Motor neuron (in vitro differentiated cells): ENCODE measurements at regions not wholly inside any gene's neighbourhood (a gene's known extent, or its start where the extent isn't known, plus 50 kb on each side); places are given as distances from the start of the nearest gene placed in this dataset.
A peak's percentile ranks its signal among the peaks of the same experiment; 100 is the strongest.

Experiments
- ATAC-seq, 8 experiments: fragments of 200-7000 bp; cut with Tn5 transposase; replicated peaks in 6 of 8; 2 replicates each; pipeline ENCODE4 v1.8.0; 2021; ENCODE audit warnings: mild to moderate bottlenecking in 8 of 8, moderate library complexity in 8 of 8
- H3K27ac ChIP-seq, 2 donors: fragments of 250-450 bp; sonication (Bioruptor Pico); 2 replicates each; pipeline ENCODE4 v1.9.0; 2021; ENCODE audit warnings: antibody characterized with exemption in 2 of 2, mild to moderate bottlenecking in 2 of 2, moderate library complexity in 1 of 2
- H3K4me1 ChIP-seq, 2 donors: fragments of 250-450 bp; sonication (Bioruptor Pico); replicated peaks in 1 of 2; 2 replicates each; pipeline ENCODE4 v1.6.1; 2021; ENCODE audit warnings: antibody characterized with exemption in 2 of 2, mild to moderate bottlenecking in 2 of 2, moderate library complexity in 1 of 2
- H3K4me3 ChIP-seq, 5 donors: fragments of 250-450 bp; sonication (Bioruptor Pico); 2 replicates each; pipeline ENCODE4 v1.9.0; 2021; ENCODE audit warnings: antibody characterized with exemption in 5 of 5, mild to moderate bottlenecking in 5 of 5, moderate library complexity in 4 of 5
- WGBS, 10 experiments: fragments of 450-650 bp; shearing (Covaris generic); methylation state at CpG; one replicate each; pipeline ENCODE4 v1.0.0; 2022; 5-methylcytosine and 5-hydroxymethylcytosine counted together
- in situ Hi-C, 9 experiments: fragments of 400-800 bp; cut with MboI; loops; one replicate each; pipeline ENCODE4 v1.15.0; 2021; ENCODE audit warnings: low sequenced_read_pairs in 9 of 9, low pct_unique_long_range_greater_than_20kb in 2 of 9; ENCODE audit not compliant: unreplicated experiment in 9 of 9

GRCh38 chr5:145588113-145588512, 247.0 kb downstream of the PRELID2 start:
- WGBS, 10 experiments, result 37 to 87% (median 63%) methylated on average over 1 to 4 of the region's 4 CpGs; no CpG with 5 or more reads in 1 of the 10 experiments
- no peak for ATAC-seq
- Histone ChIP-seq H3K27ac (no peak overlapping the region), H3K4me3 (no peak overlapping the region), H3K4me1 (no peaks in the 10 kb centered on the region)
- in situ Hi-C loops, result no loop called here

DNA sequence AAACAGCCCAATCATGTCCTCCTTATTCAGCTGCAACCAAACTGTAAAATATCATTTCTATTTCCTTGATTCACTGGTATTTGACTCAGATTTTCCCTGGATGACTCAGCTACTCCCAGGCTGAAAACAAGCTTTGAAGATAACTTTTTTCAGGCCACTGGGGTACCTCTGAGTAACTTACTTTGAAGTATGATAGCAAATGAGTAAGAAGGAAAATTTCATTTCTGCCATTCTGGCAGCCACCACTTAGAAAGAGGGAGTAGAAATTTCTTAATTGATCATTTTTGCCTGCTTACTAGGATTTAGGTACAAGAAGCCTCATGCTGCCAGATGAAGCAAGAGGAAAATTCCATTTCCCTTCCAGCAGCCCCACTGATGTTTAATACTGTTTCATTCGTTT, 247.4 kb downstream of the PRELID2 start:
- in situ Hi-C loops, result no loop called here
- Histone ChIP-seq H3K27ac (no peak overlapping the region), H3K4me1 (no peaks in the 10 kb centered on the region), H3K4me3 (no peak overlapping the region)
- WGBS, 10 experiments, result 20 to 100% (median 43%) methylated on average over 1 of the region's 1 CpG; no CpG with 5 or more reads in 5 of the 10 experiments
- ATAC-seq, result peak in 2 of 8 experiments; percentile 22 to 39

- no peak overlapping the region for H3K27ac ChIP-seq
- WGBS, 10 experiments, result 75 to 100% (median 94%) methylated on average over 1 to 6 of the region's 6 CpGs
- H3K4me1 ChIP-seq, result no peaks in the 10 kb centered on the region
- no peak overlapping the region for H3K4me3 ChIP-seq
- no peak for ATAC-seq
- in situ Hi-C loops, result no loop called here
Measured at GRCh38 chr5:145587308-145587672, 247.9 kb downstream of the PRELID2 start.

GRCh38 chr5:145586661-145587307, 248.4 kb downstream of the PRELID2 start:
- ATAC-seq, result no peak
- H3K4me1 ChIP-seq, result peaks cover 0 to 2% of the 10 kb centered on the region in 2 donors
- WGBS, 10 experiments, result 51 to 100% (median 84%) methylated on average over 1 to 5 of the region's 5 CpGs
- H3K27ac ChIP-seq, result no peak overlapping the region
- in situ Hi-C loops, result no loop called here
- no peak overlapping the region for H3K4me3 ChIP-seq

DNA sequence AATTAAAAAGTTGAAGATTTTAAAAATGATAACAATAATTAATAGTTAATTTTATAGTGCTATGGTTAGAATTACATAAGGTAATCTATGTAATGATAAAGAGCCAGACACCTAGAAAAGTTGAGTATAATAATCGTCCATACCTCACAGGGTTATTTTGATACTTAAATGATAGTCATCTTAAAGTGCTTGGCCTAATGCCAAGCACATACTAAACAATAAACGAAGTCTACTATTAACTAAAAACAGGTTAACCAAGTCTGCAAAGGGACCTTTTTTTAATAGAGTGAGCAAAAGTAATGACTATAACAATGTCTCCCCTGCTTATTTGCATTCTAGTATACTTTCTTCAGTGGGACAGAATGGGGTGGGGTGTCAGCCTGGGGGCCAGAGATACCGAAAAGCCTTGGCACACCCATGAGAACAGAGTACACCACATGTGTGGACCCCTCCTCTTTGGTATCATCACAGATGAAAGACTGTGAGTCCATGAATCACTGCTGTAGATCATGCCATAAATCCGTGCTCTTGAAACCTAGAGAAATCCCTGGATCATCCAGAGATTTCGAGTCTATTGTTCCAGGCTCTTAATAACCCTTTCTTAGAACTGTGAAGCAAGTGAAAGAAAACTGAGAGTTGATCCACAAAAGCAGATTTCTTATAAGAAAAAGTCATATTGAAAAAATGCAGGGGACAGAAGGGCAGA, 249.5 kb downstream of the PRELID2 start:
- no peak overlapping the region for H3K27ac ChIP-seq
- H3K4me1 ChIP-seq, result peaks cover 0 to 2% of the 10 kb centered on the region in 2 donors
- in situ Hi-C loops, result no loop called here
- ATAC-seq, result peak in 1 of 8 experiments; percentile 18
- no peak overlapping the region for H3K4me3 ChIP-seq
- WGBS, 10 experiments, result 28 to 100% (median 78%) methylated on average over 1 to 4 of the region's 5 CpGs

- 0 to 100% (median 95%) methylated on average over 1 of the region's 1 CpG; no CpG with 5 or more reads in 2 of the 10 experiments for WGBS, 10 experiments
- no peak overlapping the region for H3K27ac ChIP-seq
- H3K4me3 ChIP-seq, result no peak overlapping the region
- H3K4me1 ChIP-seq, result peaks cover 0 to 2% of the 10 kb centered on the region in 2 donors
- in situ Hi-C loops, result no loop called here
- ATAC-seq, result peak in 1 of 8 experiments; percentile 56
Measured at GRCh38 chr5:145579301-145579700, 255.8 kb downstream of the PRELID2 start.

GRCh38 chr5:145574889-145575573, 260.1 kb downstream of the PRELID2 start:
- no peaks in the 10 kb centered on the region for H3K4me1 ChIP-seq
- in situ Hi-C loops, result no loop called here
- no peak overlapping the region for H3K27ac ChIP-seq
- no peak overlapping the region for H3K4me3 ChIP-seq
- WGBS, 10 experiments, result 14 to 80% (median 46%) methylated on average over 1 to 3 of the region's 3 CpGs
- peak in 5 of 8 experiments; percentile 37 to 85 (median 79) for ATAC-seq

GRCh38 chr5:145568581-145568980, 266.6 kb downstream of the PRELID2 start:
- in situ Hi-C loops, result no loop called here
- H3K4me1 ChIP-seq, result no peaks in the 10 kb centered on the region
- ATAC-seq, result peak in 1 of 8 experiments; percentile 42
- H3K27ac ChIP-seq, result no peak overlapping the region
- H3K4me3 ChIP-seq, result no peak overlapping the region

GRCh38 chr5:145562931-145563330, 272.2 kb downstream of the PRELID2 start:
- in situ Hi-C loops, result no loop called here
- ATAC-seq, result peak in 2 of 8 experiments; percentile 53 to 55
- WGBS, 10 experiments, result 13 to 100% (median 62%) methylated on average over 1 to 4 of the region's 4 CpGs
- Histone ChIP-seq H3K4me1 (no peaks in the 10 kb centered on the region), H3K27ac (no peak overlapping the region), H3K4me3 (no peak overlapping the region)

- in situ Hi-C loops, result no loop called here
- Histone ChIP-seq H3K4me3 (no peak overlapping the region), H3K27ac (no peak overlapping the region), H3K4me1 (no peaks in the 10 kb centered on the region)
- 67 to 100% (median 100%) methylated on average over 1 of the region's 1 CpG; no CpG with 5 or more reads in 3 of the 10 experiments for WGBS, 10 experiments
- ATAC-seq, result no peak
Measured at GRCh38 chr5:145558288-145558687, 276.9 kb downstream of the PRELID2 start.

DNA sequence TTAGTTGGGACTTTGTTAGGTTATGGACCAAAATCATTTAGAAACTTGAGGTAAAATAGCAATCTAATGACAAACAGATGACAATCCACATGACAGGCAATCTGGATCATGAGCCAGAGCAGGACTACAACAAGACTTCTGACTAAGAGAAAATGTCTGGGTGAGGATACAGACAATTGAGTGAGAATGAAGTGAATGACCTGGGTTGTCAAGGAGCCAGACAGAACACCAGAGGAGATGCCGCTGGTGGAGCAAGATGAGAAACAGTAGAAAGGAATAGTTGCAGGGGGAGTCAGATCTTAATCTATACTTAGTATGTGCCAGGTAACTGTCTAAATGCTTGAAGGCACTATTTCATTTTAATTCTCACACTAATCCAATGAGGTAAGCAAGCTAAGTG, 277.8 kb downstream of the PRELID2 start:
- no peak overlapping the region for H3K4me3 ChIP-seq
- no peak overlapping the region for H3K27ac ChIP-seq
- no peak for ATAC-seq
- no peaks in the 10 kb centered on the region for H3K4me1 ChIP-seq
- 13 to 100% (median 89%) methylated on average over 1 of the region's 1 CpG; no CpG with 5 or more reads in 4 of the 10 experiments for WGBS, 10 experiments
- in situ Hi-C loops, result no loop called here

DNA sequence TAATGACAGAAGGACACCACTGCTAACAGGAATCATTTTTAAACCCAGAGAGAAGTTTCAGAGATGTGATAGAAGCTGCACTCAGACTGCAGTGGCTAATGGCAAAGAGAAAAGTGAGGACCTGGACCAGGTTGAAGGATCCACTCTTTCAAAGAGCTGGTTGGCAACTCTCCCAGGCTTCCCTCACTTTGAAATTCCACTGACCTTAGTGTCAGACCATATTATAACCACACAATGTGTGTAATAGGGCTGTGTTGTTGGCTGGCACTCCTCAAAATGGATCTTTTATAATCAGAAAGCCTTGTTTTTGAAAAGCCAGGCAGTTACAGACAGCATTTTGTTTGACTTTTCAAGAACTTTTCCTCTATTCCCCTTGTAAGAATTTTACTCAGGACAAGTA, 280.7 kb downstream of the PRELID2 start:
- in situ Hi-C loops, result no loop called here
- H3K4me1 ChIP-seq, result no peaks in the 10 kb centered on the region
- no peak overlapping the region for H3K4me3 ChIP-seq
- ATAC-seq, result peak in 2 of 8 experiments; percentile 25 to 67
- no peak overlapping the region for H3K27ac ChIP-seq

DNA sequence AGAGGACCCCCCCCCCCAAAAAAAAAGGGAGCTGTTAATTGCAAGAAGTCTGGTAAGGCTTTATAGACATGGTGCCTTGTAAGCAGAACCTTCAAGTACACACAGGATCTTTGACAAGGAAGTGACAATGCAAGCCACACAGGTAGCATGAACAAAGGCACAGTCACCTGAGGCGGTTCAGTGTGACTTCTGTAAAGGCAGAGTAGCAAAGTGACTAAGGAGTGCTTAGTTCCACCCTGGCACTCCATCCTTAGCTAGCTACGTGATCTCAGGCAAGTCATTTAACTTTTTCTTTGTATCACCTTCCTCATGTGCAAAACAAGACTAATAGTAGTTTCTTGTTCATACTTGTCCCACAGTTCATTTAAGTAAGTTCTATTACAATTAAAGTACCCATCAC, 282.0 kb downstream of the PRELID2 start:
- 85 to 100% (median 91%) methylated on average over 1 to 2 of the region's 2 CpGs; no CpG with 5 or more reads in 4 of the 10 experiments for WGBS, 10 experiments
- in situ Hi-C loops, result no loop called here
- Histone ChIP-seq H3K4me1 (no peaks in the 10 kb centered on the region), H3K4me3 (no peak overlapping the region), H3K27ac (no peak overlapping the region)
- no peak for ATAC-seq
